T-helper 9 cell (primary cell): ENCODE measurements at regions not wholly inside any gene's neighbourhood (a gene's known extent, or its start where the extent isn't known, plus 50 kb on each side); places are given as distances from the start of the nearest gene placed in this dataset.

Source experiments
- DNase-seq: peaks from one replicate; pipeline ENCODE4 v3.0.0-alpha.2; 2020

DNA sequence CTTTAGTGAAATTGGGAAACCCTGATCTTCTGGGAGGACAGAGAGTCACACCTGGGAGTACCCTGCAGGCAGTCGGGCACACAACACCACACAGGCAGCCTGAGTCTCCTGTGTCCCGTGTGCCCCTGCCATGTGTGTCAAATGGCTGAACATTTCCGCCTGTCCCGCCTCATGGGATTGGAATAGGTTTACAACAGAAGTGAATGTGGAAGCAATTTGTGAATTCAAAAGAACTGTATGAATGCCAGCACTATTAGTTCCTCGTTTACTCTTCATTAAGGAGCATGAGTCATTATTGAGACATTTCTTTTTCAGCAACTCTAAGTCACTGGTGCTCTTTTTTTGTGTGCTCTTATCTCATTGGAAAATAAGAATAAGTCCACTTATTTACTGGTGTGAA lies 226.5 kb downstream of the PMP22 start:
- no peak for DNase-seq

DNA sequence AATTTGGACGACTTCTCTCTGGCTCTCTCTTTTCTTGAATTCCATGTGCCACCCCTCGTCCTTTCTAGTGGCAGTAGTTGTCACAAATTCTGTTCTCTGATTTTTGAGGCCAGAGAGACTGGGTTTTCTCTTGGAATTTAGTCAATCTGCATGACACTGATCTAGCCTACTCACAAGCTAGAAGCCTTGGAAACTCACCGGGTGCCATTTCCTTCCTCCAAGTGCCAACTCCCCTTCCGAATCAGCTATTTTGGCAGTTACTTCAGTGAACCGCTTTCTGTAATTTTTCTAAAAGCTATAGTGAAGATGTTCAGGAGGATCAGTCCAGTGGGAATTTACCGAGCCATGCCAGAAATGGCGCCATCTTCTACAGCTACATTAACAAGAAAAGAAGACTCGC lies 228.9 kb downstream of the PMP22 start:
- no peak for DNase-seq

DNA sequence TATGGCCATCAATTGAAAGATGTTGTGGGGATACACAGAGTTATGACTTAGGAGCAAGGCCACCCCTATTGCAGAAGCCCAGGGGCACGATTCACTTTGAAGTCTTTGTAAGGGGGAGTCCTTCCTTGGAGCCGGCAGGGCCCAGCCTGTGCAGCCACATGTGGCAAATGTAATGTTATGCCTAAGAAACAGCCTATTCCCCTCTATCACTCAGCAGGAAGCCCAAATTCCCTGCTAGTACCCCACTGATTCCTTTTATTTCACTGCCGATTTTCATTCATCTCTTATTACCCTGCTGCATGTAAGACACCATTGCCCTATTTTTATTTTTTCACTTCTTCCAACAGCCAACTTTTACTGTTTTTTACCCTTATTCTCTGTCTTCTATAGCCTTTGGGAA lies 233.2 kb downstream of the PMP22 start:
- no peak for DNase-seq

DNA sequence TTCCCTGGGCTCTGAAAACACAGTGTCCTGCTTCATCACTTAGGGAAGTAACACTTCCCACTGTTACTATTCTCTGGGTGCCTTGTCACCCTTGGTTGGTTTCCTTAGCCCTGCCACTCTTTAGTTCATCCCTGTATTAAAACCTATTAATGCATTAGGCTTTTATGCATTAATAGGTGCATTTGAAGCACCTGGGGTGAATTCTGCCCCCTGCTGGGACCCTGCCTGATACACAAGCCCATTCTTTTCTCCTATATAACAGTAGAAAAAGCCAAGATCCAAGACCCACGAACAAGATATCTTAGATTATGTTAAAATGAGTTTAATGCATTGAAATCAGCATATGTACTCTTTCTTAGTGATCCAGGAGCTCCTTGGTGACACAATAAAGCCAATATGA lies 235.7 kb downstream of the PMP22 start:
- DNase-seq, result no peak

DNA sequence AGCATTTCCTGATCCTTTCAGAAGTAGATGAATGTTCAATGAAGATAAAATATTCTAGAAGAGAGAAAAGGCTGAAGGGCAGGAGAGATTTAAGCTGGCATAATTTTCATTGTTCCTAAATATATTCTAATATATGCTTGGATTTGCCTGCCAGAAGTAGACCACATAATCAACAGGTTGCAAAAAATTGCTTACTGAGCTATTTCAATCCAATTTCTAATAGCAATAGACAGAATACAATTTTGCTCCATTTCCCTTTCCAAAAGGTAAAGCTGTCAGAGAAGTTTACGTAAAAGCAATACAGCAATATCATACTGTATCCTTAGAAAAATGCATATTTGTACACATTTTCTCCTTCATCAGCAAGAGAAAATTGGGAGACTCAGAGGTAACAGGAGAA lies 237.3 kb downstream of the PMP22 start:
- DNase-seq, result no peak

DNA sequence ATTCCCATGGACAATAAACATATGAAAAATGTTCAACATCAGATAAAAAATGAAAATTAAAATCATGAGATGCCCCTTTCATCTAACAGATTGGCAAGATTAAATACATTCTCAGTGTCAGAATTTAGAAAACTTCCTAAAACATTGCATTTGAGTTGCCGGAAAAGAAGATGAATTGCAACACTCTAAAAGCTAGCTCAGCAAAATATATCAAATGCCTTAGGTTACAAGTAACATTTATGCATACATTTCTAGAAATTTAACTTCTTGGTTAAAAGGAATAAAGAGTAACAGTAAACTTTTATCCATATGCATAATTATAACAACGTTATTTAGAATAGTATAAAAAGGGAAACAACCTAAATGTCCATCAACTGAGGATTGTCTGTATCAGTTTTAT lies 239.0 kb downstream of the PMP22 start:
- no peak for DNase-seq

DNA sequence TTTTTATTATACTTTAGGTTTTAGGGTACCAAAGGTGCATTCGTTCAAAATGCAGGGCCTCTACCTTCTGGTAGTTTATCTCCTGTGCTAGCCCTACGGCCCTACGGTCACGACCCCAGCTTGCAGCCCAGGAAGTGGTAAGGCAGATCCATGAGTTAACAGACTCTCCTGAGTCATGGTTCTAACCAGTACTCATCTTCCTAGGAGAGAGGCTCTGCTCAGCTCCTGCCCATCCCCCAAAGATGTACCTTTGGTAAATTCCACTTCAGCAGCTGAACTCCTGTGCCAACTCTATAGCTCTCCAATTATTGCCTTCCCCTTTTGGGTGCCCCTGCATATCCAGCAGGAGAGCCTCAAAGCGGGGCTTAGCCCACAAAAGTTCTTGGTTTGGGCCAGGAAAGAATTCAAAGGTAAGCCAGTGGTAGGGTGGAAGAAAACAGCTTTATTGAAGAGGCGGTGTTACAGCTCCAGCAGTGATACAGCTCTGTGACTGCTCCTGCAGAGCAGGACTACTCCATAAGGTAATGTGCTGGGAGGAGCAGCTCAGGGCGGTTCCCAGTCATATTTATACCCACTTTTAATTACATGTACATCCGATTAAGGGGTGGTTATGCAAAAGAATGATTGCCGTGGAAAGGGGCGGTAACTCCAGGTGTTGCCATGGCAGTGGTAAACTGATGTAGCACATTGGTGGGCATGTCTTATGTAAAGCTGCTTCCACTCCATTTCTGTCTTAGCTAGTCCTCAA lies 241.4 kb downstream of the PMP22 start:
- no peak for DNase-seq

DNA sequence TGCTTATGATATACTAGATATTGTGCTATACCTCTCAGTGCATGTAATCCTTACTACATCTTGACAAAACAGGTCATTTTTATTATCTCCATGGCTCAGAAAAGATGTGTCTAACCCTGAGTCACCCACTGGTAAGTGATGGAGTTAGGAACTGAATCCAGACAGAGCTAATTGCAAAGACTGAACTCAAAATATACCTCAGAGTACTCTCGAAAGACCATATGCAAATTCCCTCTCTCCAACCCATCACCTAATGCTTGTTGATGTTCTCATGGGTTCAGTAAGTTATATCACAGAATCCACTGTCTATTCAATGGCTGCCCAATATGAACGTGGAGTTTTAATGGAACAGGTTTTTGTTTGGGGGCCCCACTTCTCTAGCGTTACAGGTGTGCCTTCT lies 246.0 kb downstream of the PMP22 start:
- no peak for DNase-seq

DNA sequence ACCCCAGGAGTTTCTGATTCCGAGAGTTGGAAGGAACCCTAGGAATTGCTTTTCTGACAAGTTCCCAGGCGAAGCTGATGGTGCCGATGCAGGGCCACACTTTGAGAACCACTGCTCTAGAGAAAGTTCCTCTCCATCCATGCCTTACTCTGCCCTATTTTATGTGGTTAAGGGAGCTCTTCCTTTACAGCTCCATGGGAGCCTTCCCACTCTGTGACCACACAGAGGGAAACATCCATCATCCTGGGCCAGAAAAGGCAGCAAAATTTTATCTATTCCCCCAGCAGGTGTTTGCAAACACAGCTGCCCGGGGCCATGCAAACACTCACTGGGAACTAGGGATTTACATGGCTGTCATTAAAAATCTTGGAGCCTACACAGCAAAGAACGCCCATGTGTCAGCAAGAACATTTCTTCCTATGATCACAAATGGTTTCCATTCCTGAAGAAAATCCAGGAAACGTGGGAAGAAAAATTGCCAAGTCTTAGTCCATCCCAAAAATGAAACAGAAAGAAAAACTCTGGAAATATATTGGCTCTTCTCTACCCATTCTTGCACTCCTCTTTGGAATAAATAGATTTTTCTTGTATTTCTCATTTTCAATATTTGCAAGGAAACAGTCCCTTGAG lies 252.7 kb downstream of the PMP22 start:
- no peak for DNase-seq

DNA sequence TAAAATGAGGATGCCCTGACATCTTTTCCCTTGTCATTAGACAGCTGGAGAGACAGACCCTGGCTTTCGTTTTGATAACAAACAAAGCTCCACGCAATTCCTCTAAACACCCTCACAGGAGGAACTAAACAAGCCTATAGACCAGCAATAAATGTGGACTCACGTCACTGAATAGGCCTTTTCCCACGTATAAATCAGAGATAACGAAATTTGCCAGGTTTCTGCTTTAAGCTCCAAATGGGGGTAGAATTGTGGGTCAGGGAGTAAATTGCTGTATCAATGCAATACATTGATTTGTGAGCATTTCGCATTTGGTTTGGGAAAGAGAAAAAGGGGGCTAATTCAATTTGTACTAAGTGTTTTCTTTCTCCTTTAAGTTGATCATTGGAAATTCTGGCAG lies 256.0 kb downstream of the PMP22 start:
- DNase-seq, result no peak

DNA sequence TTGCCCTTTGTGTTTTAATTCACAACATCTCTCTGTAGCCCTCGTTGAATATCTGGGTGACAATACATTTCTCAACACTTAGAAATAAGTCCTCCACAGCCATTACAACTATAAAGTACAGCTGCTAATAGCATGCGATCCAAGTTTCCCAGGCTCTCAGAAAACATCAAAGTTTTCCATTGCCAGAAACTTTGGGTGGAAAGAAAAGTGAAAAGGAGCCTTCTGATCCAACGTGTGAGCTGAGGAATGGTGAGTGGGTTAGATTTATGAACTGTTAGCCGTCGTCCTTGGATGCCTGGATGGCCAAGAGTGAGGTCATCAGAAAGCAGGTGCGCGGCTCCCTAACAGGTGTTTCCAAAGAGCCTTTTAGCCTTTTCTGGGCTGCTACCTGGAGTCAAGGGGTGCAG lies 258.0 kb downstream of the PMP22 start:
- DNase-seq, result no peak

DNA sequence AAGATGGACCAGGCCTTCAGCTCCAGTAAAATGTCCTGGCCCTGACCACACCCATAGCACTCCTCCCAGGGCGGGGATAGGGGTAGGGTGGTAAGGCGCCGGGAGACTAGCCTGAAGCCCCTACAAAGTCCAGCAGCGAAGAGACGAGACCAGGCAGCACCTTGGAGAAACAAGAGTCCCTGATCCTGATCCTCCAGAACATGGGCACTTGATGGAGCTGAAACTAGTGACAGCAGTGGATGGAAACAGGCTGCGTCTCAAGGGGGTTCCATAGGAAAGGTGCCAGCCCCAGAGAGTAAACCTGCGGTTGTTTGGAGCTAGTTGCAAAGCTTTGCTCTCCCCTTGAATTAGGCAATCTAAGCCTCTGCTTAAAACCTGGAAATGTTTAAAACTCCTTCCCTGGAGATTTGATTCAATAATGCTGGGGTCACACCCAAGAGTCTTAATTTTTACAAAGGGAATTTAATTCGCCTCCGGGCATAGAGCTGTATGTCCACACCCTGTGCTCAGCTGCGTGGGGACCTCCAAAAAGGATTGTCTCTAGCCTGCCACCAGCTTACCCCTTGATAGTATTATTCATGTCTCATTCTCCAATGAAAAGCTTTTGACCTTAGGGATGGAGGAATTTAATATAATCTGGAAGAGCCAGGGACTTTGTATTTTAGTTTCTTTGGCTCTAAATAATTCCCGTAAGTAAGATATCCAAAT lies 258.6 kb downstream of the PMP22 start:
- no peak for DNase-seq

DNA sequence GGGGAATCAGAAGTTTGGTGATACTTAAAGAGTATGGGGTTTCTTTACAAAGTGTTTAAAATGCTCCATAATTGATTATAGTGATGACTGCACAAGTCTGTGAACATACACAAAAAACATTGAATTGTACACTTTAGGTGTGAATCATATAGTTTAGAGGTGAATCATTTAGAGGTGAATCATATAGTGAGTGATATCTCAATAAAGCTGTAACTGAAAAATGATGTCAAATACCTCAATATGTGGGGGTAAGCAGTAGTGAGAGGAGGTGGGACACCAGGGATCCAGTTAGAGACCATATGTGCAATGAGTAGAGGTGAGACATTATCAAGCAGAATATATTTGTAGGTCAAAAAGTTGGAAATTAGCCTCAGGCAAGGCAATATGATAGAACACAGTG lies 264.5 kb downstream of the PMP22 start:
- no peak for DNase-seq

DNA sequence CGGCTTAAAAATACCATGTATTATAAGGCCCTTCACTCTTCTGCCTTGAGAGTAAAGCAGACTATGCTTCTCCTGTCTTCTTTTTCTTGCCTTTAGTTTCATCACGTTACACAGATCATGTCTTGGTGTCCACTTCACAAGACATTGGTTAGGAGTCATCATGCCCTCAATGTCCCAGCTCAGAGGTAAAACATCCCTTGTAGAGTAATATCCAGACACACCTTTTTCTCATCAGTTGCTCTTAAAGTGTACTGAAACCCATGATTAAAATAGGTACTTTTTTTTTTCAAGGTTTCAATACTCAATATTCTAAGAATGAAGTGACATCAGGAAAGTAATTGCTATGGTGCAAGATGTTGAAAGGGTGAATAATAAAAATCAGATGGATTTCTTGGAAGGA lies 267.8 kb downstream of the PMP22 start:
- DNase-seq, result no peak

DNA sequence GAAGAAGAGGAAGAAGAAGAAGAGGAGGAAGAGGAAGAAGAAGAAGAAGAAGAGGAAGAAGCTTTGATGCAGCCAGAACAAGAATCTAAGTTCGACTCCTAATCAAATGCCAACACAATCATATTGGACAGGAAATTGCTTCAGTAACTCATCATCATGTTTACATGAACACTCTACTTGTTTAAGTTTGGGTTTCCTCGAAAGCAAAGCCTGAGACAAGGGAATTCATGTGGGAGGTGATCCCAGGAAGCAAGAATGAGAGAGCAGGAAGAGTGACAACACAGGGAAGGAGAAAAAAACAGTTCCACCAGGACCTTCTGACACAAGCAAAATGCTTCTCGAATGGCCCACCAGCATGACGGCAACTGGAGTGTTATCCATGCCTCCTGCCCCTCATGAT lies 279.0 kb downstream of the PMP22 start:
- DNase-seq, result no peak

DNA sequence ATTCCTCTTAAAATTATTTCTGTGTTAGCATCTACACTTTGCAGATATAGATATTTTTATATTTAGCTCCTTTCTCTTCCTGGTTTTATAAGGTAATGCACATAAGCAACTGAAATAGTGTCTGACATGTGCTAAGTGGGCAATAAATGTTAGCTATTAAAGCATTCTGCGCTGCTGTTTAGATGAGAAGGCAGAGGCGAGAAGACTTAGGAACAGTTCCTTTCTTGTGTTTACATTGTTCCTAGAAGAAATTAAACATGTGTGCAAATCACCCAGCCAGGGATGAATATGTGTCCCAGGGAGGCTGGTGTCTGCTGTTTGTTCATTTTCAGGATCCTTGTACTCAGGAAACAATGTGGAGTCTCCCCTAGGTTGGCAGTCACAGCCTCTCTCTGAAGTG lies 292.3 kb downstream of the PMP22 start:
- no peak for DNase-seq

DNA sequence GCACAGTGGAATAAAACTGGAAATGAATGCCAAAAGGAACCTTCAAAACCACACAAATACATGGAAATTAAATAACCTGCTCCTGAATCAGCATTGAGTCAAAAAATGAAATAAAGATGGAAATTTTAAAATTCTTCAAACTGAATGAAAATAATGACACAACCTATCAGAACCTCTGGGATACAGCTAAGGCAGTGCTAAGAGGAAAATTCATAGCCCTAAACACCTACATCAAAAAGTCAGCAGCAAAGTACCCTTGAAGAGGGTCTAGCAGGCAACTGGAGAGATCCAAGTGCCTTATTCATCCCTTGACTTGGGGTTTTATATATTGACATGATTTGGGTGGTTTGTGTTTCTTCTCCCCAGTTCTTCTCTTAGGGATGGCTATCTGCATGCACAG lies 294.1 kb downstream of the PMP22 start:
- no peak for DNase-seq

DNA sequence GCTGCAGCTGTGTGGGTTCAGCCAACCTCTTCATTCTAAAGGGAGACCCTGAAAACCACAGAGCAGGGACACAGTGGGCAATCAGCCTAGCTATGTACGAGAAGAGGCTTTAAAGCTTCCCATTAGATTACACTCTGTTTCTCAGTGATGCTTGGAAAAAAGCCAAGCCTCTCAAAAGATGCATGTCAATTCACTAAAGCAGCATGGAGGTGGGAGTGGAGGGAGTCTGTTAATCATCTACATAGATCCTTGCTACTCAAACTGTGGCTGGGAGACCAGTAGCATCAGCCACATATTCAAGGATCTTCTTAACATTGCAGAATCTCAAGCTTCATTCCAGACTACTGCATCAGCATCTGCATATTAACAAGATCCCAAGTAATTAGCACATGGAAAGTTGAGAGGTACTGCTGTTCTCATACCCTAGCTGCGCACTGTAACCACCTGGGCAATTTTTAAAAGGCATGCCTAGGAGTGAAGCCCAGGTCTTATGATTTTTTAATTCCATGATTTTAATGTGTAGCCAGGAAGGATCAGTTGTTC lies 305.9 kb downstream of the PMP22 start:
- no peak for DNase-seq

DNA sequence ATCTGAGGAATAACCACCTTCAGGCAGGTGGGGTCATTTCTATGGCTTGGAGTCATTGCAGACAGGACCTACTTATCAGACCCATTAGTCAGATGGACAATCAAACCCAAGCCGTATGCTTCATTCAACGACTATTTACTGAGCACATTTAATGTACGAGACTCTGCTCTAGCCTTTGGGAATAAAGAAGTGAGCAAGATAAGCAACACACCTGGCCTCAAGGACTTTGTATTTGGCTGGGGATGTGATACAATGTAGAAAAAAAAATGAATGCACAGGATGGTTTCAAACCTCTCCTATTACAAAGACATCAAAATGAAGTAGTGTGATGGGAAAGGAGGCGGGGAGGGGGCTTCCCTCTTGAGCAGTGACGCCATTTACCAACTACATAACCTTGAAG lies 311.7 kb downstream of the PMP22 start:
- DNase-seq, result no peak

DNA sequence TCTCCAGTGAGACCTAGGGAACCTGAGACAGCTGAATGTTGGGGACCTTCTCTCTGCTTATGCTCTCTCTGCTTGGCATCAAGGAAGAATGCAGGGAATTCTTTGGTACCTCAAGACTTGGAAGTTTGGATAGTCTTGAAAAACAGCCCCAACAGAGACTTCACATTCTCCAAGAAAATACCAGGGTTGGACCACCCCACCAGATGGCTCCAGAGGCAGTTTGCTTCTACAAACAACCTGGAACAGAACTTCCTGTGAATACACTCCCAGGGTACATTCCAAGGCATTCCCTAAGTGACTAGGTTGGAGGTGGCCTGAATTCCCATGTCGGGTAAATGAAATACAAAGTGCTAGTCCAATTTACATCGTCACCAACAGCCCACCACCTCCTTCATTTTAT lies 314.4 kb downstream of the PMP22 start:
- DNase-seq, result no peak

DNA sequence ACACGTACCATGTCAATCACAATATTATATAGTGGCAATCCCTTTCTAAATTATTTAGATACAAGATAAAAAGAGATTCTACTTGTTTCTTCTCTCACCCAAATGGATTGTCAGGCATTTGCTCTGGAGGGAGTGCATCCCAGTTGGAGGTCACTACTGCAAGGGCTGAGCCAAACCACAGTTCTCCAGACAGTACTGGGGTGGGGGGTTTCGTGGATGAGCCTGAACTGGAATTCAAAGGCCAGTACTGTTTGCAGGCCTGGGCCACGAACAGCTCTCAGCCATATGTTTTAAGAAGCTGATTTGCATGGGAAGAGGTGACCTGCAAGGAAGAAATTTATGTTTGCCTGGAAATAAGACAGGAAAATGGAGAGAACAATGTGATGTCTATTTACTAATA lies 314.9 kb downstream of the PMP22 start:
- no peak for DNase-seq

DNA sequence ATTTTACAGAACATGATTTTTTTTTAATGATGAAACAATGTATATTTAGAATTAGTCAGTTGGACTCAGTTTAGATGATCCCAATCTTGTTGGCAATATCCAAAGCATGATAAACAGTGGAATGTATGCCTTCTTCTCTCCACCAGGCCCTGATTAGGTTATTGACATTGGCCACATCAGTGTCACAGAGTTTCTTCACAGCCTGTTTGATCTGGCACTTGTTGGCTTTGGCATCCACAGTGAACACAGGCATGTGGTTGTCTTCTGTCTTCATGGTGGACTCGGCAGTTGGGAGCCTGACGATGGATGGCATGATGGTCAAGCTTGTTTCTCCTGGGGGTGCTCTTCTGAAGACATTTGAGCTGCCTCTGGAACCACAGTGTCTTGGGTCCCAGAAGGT lies 317.5 kb downstream of the PMP22 start:
- DNase-seq, result no peak

DNA sequence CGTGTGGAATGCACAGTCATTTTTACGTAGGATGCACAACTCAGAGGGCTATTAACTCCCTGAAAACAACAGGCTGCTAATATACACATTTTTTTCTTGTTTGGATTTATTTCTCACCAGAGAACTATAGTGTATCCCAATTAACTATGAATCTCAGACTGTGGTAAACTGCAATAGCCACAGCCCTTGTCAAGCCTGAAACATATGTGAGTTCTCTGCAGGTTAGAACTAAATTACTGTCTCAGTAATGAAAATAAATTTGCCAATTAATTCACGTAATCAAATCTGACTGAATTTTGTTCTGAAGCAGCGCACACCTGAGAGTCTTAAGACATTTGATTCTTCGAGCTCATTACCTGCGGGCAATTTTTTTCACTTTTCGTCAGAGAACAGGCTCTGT lies 318.6 kb downstream of the PMP22 start:
- no peak for DNase-seq
